ENCODE measurements at regions not wholly inside any gene's neighbourhood (a gene's known extent, or its start where the extent isn't known, plus 50 kb on each side); places are given as distances from the start of the nearest gene placed in this dataset.
"Not testable (repeated sequence)": the region's sequence is repeated elsewhere in the genome, so short reads cannot be mapped to it uniquely, and the experiment has no call there.

DNA sequence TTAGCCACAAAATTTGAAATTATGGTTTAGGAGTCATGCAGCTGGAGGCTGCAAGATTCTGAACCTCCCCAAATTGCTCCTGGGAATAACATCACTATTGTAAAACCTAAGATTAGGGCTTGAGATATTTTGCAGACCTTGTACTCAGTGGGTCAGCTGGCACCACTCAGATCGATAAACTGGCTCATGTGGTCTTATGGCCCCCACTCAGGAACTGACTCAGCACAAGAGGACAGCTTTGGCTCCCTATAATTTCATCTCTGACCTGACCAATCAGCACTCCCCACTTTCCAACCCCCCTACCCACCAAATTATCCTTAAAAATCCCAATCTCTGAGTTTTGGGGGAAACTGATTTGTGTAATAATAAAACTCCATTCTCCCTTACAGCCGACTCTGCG is 161.6 kb downstream of the BRMS1L start:
- DNase-seq, result no peak

DNA sequence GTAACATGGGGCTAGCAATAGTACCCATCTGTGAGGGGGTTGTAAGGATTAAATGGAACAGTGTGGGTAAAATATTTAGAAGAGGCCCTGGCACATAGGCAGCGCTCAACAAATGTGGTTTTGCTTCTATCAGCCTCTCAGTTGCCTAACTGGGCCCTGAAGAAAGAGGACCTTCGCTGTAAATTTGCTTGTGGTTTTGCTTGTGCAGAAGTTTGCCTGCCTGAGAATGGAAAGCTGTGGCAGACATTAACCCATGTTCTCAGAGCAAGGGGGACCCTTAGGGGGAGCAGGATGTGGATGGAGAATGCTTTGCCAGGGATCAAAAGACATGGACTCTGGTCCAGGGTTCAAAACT is 160.1 kb downstream of the BRMS1L start:
- no peak for DNase-seq

DNA sequence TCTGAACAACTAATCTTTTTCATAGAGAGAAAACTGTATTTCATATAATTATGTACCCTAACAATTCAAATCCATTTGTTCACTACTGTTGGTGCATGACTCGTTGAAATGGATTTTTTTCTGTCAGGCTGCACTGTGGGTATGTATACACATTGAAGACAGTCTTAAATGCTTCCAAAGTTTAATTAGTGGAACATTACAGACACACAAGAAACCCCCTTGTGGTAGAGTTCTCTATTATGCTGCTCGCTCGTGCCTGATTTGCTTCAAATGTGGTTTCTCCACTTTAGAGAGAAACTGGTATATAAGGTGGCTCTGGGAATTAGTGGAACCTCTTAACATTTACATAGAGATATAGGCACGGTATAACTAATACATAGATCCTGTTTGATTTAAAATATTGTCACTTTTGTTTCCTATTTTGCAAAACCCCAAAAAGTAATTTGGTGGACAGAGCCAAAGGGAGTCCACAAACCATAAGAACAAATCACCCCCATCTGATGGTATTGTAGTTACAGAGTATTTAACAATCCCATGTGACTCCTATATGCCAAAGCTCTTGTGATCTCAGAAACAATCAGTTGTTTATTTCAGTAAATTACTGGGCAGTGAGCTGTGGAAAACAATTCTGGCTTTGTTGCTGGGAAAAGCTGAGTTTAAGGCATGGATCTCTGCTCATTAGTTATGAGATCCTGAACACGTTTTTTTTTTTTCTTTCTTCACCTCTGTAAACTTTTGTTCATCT is 159.5 kb downstream of the BRMS1L start:
- no peak for DNase-seq

DNA sequence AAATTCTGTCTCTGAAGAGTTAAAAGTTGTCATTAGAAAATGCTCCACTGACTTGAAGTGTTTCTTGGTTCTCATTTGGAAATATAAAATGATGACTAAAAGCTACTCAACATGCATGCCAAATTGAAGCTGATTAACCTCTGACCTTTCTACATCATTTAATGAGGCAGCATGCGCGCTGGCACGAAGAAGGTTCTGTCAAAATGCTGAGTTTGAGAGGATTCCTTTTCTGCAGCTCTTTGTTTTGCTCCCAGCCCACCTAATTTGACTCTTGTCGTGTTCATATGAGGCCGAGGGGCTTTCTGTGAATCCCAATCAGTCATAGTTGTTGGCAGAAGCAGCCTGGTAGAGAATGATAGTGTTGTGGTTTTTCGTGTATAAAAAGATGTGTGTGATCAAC is 153.4 kb downstream of the BRMS1L start:
- DNase-seq, result no peak

DNA sequence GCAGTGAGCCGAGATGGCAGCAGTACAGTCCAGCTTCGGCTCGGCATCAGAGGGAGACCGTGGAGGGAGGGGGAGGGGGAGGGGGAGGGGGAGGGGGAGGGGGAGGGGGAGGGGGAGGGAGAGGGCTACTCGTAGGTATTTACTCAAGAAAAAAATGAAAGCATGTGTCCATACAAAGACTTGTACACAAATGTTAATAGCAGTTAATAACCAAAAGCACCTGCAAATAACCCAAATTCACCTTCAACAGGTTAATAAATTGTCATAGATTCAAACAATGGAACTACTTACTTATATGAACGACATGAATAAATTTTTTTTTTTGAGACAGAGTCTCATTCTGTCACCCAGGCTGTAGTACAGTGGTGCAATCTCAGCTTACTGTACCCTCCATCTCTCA is 152.4 kb downstream of the BRMS1L start:
- DNase-seq, result no peak

DNA sequence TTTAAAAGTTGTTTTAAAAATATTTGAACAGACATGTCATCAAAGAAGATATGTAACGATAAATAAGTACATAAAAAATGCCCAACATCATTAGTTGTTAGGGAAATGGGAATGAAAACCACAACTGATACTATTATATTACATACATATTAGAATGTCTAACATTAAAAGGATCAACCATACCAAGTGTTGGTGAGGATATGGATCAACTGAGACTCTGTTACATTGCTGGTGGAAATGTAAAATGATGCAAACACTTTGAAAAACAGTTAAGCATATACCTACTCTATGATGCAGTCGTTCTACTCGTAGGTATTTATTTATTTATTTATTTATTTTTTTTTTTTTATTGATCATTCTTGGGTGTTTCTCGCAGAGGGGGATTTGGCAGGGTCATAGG is 149.7 kb downstream of the BRMS1L start:
- no peak for DNase-seq

DNA sequence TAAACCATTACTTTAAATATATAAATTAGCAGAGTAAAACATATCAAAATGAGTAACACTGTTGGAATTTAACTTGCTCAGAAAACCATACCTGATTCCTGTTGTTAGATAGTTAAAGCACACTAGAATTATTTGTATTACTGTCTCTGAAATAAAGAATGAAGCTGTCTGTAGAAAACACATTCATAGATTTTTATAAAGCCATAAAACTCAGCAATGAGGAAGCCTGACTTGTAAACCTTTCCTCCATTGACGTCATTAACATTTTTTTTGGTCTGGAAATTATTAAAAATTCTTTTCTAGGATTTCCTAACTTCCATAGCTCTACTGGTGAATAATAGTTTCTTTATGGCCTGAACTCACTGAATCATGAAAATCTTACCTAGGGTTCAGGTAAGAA is 147.6 kb downstream of the BRMS1L start:
- DNase-seq, result no peak

DNA sequence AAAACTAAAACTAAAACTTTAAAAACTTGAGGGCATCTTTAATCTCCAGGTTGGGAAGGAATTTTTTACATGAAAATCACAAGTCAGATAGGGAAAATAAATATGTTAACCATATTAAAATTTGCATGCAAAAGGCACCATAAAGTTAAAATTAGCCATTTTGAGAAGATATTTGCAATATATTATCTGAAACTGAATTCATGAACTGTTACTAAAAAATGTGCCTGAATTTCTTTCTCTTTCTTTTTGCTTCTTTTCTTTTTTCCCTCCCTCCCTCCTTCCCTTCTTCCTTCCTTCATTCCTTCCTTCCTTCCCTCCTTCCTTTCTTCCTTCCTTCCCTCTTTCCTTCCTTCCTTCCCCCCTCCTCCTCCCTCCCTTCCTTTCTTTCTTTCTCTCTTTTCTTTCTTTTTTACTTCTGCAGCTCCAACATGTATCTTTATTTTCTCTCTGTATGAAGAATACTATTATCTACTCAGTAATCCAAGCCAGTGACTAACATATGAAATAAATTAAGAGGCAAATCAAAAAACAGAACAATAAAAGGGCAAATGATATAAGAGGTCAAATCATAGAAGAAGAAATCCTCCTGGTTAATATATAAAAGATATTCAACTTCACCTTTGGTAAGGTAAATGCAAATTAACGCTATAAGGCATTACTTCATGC is 146.0 kb downstream of the BRMS1L start:
- DNase-seq, result no peak

DNA sequence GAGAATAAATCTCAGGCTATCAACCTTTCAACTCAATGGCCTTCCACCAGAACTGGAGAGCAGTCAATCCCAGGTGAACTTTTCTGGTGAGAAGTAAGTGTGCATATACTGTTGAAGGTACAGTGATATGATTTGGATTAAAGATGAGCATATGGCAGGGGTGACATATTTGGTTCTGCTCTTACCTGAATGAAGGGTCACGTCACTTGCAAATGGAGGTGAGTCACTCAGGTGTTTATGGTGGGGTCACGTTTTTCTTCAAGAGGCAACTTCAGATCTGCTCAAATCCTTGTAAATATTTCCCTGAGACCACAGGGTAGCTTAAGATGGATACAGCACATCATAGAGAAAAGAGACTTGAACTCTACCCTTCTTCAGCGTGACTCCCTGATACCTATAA is 143.2 kb downstream of the BRMS1L start:
- DNase-seq, result no peak

DNA sequence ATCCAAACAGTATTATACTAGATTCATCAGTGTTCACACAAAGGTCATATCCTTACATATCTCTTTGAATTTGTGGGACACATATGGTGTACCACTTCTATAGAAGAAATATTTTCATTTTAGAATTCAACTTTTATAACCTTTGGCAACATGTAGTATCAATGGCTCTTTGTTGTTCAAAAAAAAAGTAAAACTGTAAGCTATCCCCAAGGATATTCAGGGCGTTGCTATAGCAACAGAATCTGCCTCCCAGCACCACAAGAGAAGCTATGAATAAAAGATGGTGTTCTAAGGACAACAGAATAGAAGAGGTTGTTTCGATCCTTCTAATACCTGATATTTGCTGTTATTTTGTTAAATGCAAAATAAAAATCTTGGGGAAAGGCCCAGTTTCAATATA is 139.3 kb downstream of the BRMS1L start:
- no peak for DNase-seq

DNA sequence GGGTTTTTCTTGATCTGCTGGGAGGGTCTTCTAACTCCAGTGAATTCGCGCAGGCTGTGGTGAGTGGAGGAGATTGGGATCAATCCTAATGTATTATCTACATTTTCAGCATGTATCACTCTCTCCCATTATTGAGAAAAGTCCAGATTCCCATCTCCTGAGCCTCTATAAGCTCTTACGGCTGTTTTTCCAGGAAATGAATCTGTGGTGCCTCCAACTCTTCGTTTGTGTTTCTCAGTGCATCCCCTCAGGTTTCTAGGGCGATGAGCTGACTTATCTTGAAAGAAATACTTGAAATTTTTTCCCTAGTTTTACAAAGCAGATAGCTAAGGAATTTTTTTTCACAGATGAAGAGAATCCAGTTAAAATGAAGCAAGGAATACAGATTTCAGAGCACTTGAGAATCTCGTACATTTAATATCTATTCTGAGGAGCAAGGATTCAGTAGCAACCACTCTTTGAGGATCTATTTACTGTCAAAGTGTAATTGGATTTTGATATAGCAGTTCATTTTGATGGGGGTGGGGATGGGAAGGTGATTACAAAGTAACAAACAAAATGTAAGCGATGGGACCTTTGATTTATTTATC is 138.7 kb downstream of the BRMS1L start:
- no peak for DNase-seq

DNA sequence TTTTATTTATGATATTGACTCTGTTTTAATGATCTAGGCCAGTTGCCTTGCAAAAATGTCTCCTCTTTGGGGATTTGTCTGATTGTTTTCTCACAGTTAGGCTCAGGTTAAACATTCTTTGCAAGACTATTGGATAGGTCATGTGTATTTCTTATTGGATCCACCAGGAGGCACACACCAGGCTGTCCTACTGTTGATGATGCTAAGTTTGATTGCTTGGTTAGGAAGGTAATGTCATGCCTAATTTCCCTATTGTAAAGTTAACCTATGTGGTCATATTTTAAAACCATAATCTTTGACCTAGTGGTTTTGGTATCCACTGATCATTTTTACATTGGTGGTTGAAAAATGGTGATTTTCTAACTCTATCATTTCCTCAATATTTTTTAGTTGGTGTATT is 137.1 kb downstream of the BRMS1L start:
- DNase-seq, result no peak

DNA sequence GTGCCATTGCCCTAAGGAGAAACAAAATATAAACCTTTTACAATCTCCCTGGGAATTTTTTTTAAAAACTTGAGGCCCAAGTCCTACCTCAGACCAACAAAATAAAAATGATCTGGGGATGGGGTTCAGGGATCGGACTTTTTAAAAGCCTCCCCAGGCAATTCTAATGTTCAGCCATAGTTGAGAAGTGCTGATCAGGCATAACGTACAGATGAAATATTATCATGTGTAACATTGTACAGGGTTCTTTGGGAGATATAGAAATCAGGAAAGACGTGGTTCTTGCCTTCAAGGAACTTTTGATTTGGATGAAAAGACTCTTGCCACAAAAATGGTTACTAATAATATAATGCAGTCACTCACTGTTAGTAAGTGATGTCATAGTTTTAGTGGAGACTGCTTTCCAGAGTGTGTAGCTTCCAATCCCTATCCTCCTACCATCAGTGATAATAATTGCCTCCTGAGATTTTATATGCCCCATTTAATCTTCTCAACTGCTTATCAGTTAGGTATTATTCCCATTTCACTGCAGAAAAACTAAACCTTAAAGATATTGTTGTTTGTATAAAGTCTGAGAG is 135.6 kb downstream of the BRMS1L start:
- no peak for DNase-seq

DNA sequence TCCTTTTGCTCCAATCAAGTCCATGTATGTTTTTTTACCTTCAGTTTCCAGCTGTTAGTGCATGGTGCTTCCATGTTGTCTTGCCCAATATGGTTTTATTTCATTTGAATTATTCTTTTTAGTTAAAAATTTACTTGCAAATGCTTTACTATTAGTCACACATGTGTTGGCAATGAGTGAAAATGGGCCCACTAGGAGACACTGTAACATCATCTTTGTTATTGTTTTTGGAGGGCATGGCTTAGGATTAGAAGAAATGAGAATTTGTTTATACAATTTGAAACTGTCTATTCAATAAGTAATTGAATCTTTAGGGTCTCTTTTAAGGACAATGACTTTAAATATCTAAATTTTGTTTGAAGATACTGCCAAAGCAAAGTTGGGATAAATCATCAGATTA is 133.7 kb downstream of the BRMS1L start:
- no peak for DNase-seq

DNA sequence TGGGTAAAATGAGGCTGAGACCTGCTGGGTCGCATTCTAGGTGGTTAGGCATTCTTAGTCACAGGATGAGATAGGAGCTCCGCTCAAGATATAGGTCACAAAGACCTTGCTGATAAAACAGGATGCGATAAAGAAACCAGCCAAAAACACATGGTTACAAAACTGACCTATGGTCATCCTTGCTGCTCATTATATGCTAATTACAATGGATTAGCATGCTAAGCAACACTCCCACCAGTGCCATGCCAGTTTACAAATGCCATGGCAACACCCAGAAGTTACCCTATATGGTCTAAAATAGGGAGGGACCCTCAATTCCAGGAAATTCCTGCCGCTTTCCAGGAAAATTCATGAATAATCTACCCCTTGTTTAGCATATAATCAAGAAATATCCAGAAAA is 132.4 kb downstream of the BRMS1L start:
- DNase-seq, result no peak

DNA sequence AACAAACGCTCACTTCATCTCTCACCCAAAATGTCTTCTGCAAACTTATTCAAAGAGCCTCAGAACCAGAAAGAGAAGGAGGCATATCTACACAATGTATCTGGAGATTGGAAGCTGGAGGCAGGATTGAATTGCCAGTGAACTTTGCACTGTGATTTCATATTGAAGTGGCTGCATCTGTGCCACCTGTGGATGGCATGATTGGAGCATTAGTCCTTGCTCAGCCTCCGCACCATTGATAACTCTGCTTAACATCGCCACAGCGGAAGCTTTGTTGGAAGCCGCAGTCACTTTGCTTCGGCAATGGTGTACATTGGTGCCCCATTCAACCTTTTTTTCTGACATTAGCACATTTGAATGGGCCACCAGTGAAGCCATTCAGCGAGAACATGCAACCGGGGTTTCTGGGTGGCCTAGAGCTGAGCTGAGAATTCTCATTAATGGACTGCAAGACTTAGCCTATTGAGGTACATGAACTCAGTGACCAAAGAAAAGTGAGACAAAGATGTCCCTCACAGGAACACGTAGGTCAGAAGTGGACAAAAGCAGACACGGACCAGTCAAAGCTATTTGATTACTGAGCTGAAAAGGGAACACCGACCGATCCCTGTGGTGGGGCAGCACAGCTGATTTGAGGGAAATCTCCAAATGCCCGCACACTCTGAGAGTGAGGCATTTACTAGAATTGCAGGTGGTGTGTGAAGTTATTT is 130.4 kb downstream of the BRMS1L start:
- no peak for DNase-seq

DNA sequence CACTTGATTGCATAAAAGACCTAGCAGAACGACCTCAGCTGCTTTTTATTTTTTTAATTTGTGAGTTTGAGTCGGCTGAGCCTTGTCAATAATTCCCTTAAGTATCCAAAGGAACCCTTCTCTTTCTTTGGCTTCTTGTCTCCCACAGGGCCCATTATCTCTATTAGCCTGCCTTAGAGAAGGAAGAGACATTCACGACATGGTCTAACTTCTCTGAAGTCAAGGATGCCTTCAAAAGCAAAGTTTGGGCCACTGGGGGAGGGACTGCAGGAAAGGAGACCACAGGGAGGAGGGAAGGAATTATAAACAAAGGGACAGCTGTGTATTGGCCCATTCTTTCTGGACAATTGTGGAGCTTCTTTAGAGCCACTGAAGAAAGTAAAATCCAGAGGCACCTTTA is 126.4 kb downstream of the BRMS1L start:
- no peak for DNase-seq

DNA sequence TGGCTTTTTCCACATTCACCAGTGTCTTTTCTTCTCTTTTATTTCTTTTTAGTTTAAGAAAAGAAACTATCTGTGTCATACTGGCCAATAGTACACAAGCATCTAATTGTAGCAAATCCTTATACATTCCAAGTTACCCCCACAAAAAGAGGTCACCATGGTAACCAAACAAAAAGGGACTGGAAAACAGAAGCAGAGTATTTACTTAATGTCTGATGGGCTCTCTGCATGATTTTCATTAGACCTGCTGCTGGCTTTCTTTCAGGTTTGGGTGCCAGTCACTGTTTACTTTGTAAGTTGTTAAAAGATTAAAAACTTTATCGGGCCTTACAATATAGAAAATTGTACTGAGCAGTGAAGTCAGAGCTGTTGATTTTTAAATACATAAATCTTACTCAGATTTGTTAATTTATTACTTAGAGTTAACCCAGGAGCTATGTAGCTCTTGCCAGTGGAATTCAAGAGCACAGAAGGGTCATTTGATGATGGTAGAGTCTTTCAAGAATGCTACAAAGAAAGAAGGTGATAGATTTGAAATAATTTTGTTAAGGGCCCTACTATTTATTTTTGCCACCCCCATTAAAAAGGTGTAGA is 123.9 kb downstream of the BRMS1L start:
- DNase-seq, result no peak

DNA sequence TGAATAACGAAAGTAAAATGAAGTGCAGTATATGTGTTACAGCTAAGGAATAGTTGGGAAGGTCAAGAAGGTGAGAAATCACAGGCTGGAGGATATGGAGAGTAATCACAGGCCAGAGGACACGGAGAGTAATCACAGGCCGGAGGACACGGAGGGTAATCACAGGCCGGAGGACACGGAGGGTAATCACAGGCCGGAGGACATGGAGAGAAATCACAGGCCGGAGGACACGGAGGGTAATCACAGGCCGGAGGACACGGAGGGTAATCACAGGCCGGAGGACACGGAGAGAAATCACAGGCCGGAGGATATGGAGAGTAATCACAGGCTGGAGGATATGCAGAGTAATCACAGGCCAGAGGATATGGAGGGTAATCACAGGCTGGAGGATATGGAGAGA is 121.8 kb downstream of the BRMS1L start:
- not testable (repeated sequence) for DNase-seq

DNA sequence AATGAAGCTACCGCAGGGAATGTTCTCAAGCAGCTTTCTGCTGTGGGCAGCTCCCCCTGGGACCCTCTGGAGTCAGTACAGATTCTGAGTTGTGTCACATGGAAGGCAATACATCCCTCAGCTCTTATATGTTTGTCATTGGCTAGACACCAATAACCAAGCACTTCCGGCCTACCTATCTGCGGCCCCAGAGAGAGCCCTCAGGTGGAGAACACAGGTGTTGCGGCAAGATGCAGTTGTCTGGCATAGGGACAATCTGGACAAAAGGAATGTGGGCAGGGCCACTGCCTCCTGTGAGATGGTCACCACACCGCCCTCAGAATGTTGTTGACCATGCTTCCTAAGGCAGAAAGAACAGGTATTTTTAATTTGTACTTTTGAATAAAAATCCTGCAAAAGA is 118.7 kb downstream of the BRMS1L start:
- no peak for DNase-seq

DNA sequence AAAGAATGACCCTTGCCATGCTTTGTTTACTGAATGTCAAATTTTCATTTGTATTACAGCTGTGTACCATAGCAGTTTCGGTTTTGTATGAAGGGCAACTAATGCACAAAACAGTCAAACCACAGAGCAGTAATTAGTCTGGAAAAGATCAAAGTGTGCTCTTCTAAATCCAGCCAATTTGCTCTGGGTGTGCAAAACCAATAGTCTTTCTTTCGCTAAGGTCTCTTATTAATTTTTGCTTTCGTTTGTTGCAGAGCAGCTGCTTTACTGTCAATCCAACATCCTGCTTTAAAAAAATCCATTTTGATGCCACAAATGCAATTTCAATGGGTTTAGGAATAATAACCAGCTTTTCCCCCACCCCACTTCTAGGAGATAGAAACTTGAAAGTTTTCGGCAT is 114.2 kb downstream of the BRMS1L start:
- no peak for DNase-seq

DNA sequence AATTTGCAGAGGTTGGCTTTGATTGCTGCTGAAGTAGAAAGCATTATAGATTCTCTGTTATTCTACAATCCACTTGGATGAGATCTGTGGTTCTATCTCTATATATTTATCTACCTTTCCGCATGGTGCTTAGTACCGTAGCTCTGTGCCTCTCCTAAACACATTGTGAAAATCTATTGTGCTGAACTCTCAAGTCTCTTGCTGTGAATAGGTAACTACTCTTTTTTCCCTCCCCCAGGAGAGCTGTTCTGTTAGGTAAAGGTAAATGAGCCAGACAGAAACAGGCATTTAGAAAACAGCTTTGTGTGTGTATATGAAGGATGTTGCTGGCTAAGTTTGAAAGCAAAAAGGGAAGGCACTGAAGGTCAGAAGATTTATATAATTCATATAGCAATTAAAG is 112.6 kb downstream of the BRMS1L start:
- no peak for DNase-seq

DNA sequence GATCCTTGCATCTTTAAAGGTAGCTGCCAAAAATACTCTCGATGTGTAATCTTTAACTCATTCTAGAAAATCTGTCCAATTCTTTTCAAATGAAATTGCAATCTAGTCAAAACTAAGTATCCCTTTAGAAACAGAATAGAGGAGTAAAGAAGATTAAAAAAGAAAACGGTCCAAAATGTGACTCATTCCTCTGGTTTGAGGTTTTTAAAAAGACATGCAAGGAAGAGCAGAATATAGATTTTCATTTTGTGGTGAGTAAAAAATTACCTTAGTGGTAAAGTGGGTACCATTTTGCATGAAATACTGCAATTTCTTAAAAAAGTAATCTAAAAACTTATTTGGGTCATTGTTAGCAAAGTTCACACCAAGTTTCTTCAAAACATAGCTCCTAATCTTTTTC is 108.4 kb downstream of the BRMS1L start:
- DNase-seq, result no peak
